ENCODE measurements at regions not wholly inside any gene's neighbourhood (a gene's known extent, or its start where the extent isn't known, plus 50 kb on each side); places are given as distances from the start of the nearest gene placed in this dataset.
"Not testable (repeated sequence)": the region's sequence is repeated elsewhere in the genome, so short reads cannot be mapped to it uniquely, and the experiment has no call there.

- TF ChIP-seq, protein P1, sequence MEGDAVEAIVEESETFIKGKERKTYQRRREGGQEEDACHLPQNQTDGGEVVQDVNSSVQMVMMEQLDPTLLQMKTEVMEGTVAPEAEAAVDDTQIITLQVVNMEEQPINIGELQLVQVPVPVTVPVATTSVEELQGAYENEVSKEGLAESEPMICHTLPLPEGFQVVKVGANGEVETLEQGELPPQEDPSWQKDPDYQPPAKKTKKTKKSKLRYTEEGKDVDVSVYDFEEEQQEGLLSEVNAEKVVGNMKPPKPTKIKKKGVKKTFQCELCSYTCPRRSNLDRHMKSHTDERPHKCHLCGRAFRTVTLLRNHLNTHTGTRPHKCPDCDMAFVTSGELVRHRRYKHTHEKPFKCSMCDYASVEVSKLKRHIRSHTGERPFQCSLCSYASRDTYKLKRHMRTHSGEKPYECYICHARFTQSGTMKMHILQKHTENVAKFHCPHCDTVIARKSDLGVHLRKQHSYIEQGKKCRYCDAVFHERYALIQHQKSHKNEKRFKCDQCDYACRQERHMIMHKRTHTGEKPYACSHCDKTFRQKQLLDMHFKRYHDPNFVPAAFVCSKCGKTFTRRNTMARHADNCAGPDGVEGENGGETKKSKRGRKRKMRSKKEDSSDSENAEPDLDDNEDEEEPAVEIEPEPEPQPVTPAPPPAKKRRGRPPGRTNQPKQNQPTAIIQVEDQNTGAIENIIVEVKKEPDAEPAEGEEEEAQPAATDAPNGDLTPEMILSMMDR (IDR thresholded peaks at IDR 0.05), result no peak
- DNase-seq (no peak), ATAC-seq (no peak)
- intact Hi-C loops (cut with DNase I, micrococcal nuclease), result no loop called here
- Histone ChIP-seq H3K36me3 (ENCODE audit: low read depth) (no peaks in the 10 kb centered on the region), H3K4me1 (ENCODE audit: low read depth) (no peaks in the 10 kb centered on the region), H3K4me3 (no peak overlapping the region), H3K9me3 (peaks cover 26% of the 10 kb centered on the region)
Measured at GRCh38 chr11:37142591-37142990, 544.6 kb upstream of the RAG2 start.

- Histone ChIP-seq H3K4me1 (ENCODE audit: low read depth) (no peaks in the 10 kb centered on the region), H3K9me3 (peaks cover 24% of the 10 kb centered on the region), H3K36me3 (ENCODE audit: low read depth) (no peaks in the 10 kb centered on the region), H3K4me3 (no peak overlapping the region)
- TF ChIP-seq, protein P1 (IDR thresholded peaks at IDR 0.05), result no peak
- no peak for DNase-seq
- intact Hi-C loops (cut with DNase I, micrococcal nuclease), result no loop called here
- ATAC-seq, result no peak
Measured at GRCh38 chr11:37141707-37142106, 543.7 kb upstream of the RAG2 start.

DNA sequence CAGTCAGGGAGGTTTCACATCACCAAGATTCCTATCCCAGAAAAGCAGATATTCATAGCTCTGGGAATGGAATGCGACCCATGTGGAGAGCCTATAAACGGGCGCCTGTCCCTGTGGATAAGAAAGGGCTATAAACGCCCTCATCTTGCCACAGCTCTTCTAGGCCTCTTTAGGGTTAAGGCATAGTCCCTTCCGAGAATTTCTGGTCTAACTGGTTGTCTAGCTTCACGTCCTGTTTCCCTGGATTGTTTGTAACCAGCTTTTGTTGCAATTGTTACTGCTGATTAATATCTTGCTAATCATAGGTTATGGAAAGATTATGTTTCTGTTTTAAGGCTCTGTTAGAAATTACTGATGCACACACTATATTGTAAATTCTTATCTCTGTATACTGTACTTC lies 537.6 kb upstream of the RAG2 start:
- intact Hi-C loops (cut with DNase I, micrococcal nuclease); ATAC-seq; DNase-seq: not testable (repeated sequence)

DNA sequence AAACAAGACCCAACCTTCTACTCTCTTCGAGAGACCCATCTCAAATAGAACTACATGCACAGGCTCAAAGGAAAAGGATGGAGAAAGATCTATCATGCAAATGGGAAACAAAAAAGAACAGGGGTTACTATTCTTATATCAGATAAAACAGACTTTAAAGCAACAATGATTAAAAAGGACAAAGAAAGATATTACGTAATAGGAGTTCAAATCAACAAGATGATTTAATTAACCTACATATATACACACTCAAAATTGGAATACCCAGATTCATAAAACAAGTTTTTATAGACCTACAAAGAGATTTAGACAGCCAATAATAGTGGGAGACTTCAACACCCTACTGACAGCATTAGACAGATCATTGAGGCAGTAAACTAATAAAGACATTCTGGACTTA lies 536.6 kb upstream of the RAG2 start:
- ATAC-seq (no peak), DNase-seq (no peak)
- peaks cover 29% of the 10 kb centered on the region for H3K9me3 ChIP-seq
- H3K4me1 ChIP-seq (ENCODE audit: low read depth), result no peaks in the 10 kb centered on the region
- intact Hi-C loops (cut with DNase I, micrococcal nuclease), result no loop called here
- TF ChIP-seq, protein P1 (IDR thresholded peaks at IDR 0.05), result no peak
- no peaks in the 10 kb centered on the region for H3K36me3 ChIP-seq (ENCODE audit: low read depth)
- no peak overlapping the region for H3K4me3 ChIP-seq

More for the DNA sequence above, 537.6 kb upstream of the RAG2 start:
- H3K4me3 ChIP-seq; H3K4me1 ChIP-seq (ENCODE audit: low read depth); H3K36me3 ChIP-seq (ENCODE audit: low read depth): not testable (repeated sequence)
- peaks cover 20% of the 10 kb centered on the region for H3K9me3 ChIP-seq

DNA sequence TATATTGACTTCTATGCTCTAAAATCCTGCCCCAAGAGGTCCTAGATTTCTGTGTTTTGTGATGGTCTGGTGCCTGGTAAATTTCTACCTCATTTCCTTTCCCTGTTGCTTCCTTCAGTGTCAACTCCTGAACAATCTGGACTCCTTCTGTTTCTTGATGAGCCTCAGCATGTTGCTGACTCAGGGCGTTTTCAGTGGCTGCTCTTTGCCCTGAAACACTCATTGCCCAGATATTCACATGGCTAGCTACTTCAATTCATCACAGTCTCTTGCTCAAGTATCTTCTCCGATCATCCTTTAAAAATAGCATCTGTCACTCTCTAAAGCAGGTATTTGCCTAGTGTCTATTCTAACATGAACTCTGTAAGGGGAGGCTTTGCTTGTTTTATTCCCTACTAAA lies 526.3 kb upstream of the RAG2 start:
- Histone ChIP-seq H3K4me3 (no peak overlapping the region), H3K9me3 (peaks cover 8% of the 10 kb centered on the region), H3K4me1 (ENCODE audit: low read depth) (no peaks in the 10 kb centered on the region), H3K36me3 (ENCODE audit: low read depth) (no peaks in the 10 kb centered on the region)
- DNase-seq, result no peak
- ATAC-seq, result no peak
- intact Hi-C loops (cut with DNase I, micrococcal nuclease), result no loop called here
- TF ChIP-seq, protein P1 (IDR thresholded peaks at IDR 0.05), result no peak

DNA sequence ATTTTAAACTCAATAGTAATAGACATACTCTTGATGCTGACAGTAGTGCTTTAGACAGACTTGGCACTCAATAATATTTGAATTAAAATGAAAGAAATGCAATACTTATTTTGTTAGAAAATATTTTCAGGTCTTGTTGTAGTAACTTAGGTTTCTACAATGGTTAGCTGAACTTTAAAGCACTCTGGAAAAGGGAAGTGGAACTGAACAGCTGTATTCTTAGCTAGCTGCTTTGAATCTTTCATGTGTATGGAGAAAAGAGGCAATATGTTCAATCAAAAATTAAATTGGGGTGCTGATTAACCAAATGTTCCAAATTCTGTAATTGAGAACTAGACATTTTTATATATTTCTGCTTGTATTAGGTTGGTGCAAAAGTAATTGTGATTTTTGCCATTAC lies 517.9 kb upstream of the RAG2 start:
- ATAC-seq (no peak), DNase-seq (no peak)
- no peak overlapping the region for H3K4me3 ChIP-seq
- no peaks in the 10 kb centered on the region for H3K36me3 ChIP-seq (ENCODE audit: low read depth)
- no peaks in the 10 kb centered on the region for H3K9me3 ChIP-seq
- TF ChIP-seq, protein P1 (IDR thresholded peaks at IDR 0.05), result no peak
- no peaks in the 10 kb centered on the region for H3K4me1 ChIP-seq (ENCODE audit: low read depth)
- intact Hi-C loops (cut with DNase I, micrococcal nuclease), result no loop called here

Data from mucosa of descending colon (tissue), 3 donors.